T-cell (primary cell): ENCODE measurements at regions not wholly inside any gene's neighbourhood (a gene's known extent, or its start where the extent isn't known, plus 50 kb on each side); places are given as distances from the start of the nearest gene placed in this dataset.

Experiments
- ATAC-seq, 4 experiments: fragments of 200-7000 bp in 3 of 4; fragments of 150-1000 bp in 1 of 4; cut with Tn5 transposase; replicated peaks in 1 of 4; 1 replicate in 3 of 4; 2 replicates in 1 of 4; pipeline ENCODE4 v1.10.0; 2021; ENCODE audit warnings: moderate library complexity in 3 of 4, mild to moderate bottlenecking in 2 of 4, moderate number of reproducible peaks in 1 of 4
- CTCF ChIA-PET, 2 donors: fragments of 300-600 bp; sonication (Branson Sonifier 250); formaldehyde crosslinking; loops; one replicate each; lab custom pipeline; 2022; ENCODE audit warnings: antibody characterized with exemption in 2 of 2; lab: Charles Lee
- POLR2A ChIA-PET, 2 donors: fragments of 300-600 bp; sonication (Branson Sonifier 250); formaldehyde crosslinking; loops; one replicate each; lab custom pipeline; 2022; ENCODE audit warnings: antibody characterized with exemption in 2 of 2; lab: Charles Lee
- DNase-seq, 35 experiments: peaks; one replicate each; pipeline versions ENCODE4 v3.0.0 to v3.0.0-alpha.2; 2013 to 2023
- H3K27ac ChIP-seq: one replicate; pipeline ENCODE4 v1.5.1; 2013; ENCODE audit warnings: low read length
- H3K27me3 ChIP-seq, 2 experiments: replicated peaks in 1 of 2; 1 replicate in 1 of 2; 2 replicates in 1 of 2; pipeline versions ENCODE4 v1.6.1 to v1.7.0; 2013; ENCODE audit warnings: low read length in 1 of 2, mixed read lengths in 1 of 2; ENCODE audit not compliant: control insufficient read depth in 2 of 2, insufficient read depth in 2 of 2; ENCODE audit errors: extremely low read depth in 1 of 2
- H3K36me3 ChIP-seq, 2 donors: 1 replicate in 1 of 2; 2 replicates in 1 of 2; pipeline versions ENCODE4 v1.6.1 to v1.7.0; 2013; ENCODE audit warnings: low read length in 1 of 2; ENCODE audit not compliant: control insufficient read depth in 2 of 2, insufficient read depth in 1 of 2; ENCODE audit errors: extremely low read depth in 1 of 2
- H3K4me1 ChIP-seq, 2 experiments: 1 replicate in 1 of 2; 2 replicates in 1 of 2; pipeline versions ENCODE4 v1.6.1 to v1.7.0; 2013; ENCODE audit warnings: low read length in 2 of 2, mixed read lengths in 1 of 2; ENCODE audit not compliant: insufficient read depth in 2 of 2, control insufficient read depth in 1 of 2; ENCODE audit errors: extremely low read depth in 1 of 2
- H3K4me3 ChIP-seq, 2 donors: 1 replicate in 1 of 2; 2 replicates in 1 of 2; pipeline versions ENCODE4 v1.5.1 to v1.7.0; 2013; ENCODE audit warnings: mild to moderate bottlenecking in 2 of 2, low read length in 1 of 2, moderate library complexity in 1 of 2; ENCODE audit not compliant: control insufficient read depth in 1 of 2; ENCODE audit errors: extremely low read depth in 1 of 2
- H3K9me3 ChIP-seq: 2 replicates; pipeline ENCODE4 v1.7.0; 2013
- H3K27ac Mint-ChIP-seq, 2 donors: one replicate each; pipeline ENCODE4 v1.8.0; 2020 to 2021; ENCODE audit warnings: mild to moderate bottlenecking in 2 of 2, mixed read lengths in 2 of 2
- H3K27me3 Mint-ChIP-seq, 2 donors: one replicate each; pipeline ENCODE4 v1.8.0; 2021 to 2022; ENCODE audit warnings: mixed read lengths in 2 of 2
- H3K36me3 Mint-ChIP-seq: one replicate; pipeline ENCODE4 v1.8.0; 2021; ENCODE audit warnings: mixed read lengths
- H3K4me1 Mint-ChIP-seq, 3 donors: one replicate each; pipeline ENCODE4 v1.8.0; 2020 to 2022; ENCODE audit warnings: mixed read lengths in 3 of 3, mild to moderate bottlenecking in 1 of 3
- H3K4me3 Mint-ChIP-seq, 3 donors: one replicate each; pipeline ENCODE4 v1.8.0; 2020 to 2022; ENCODE audit warnings: mild to moderate bottlenecking in 3 of 3, mixed read lengths in 3 of 3, moderate library complexity in 3 of 3
- H3K9me3 Mint-ChIP-seq, 3 donors: one replicate each; pipeline ENCODE4 v1.8.0; 2020 to 2022; ENCODE audit warnings: mixed read lengths in 3 of 3
- WGBS: methylation state at CpG from one replicate; pipeline ENCODE4 v1.1.5; 2013; ENCODE audit warnings: missing lambda C conversion rate; ENCODE audit not compliant: insufficient coverage; 5-methylcytosine and 5-hydroxymethylcytosine counted together

- no peak for DNase-seq
- Mint-ChIP-seq H3K4me3 (no peak overlapping the region), H3K36me3 (no peaks in the 10 kb centered on the region), H3K4me1 (no peaks in the 10 kb centered on the region), H3K27me3 (no peaks in the 10 kb centered on the region), H3K9me3 (peaks cover 24 to 47% (median 26%) of the 10 kb centered on the region in 3 donors), H3K27ac (no peak overlapping the region)
- Histone ChIP-seq H3K36me3 (no peaks in the 10 kb centered on the region), H3K27me3 (no peaks in the 10 kb centered on the region), H3K4me1 (no peaks in the 10 kb centered on the region), H3K9me3 (no peaks in the 10 kb centered on the region), H3K4me3 (no peak overlapping the region), H3K27ac (no peak overlapping the region)
- 85% methylated on average over 3 of the region's 5 CpGs for WGBS
- ChIA-PET POLR2A (no interaction called here), CTCF (no interaction called here)
- no peak for ATAC-seq
Observed at GRCh38 chr16:6453742-6454141, 878.9 kb upstream of the RBFOX1 start.

GRCh38 chr16:6447021-6447790, 885.4 kb upstream of the RBFOX1 start:
- Mint-ChIP-seq H3K27me3 (no peaks in the 10 kb centered on the region), H3K4me3 (no peak overlapping the region), H3K27ac (no peak overlapping the region), H3K9me3 (peaks cover 14 to 33% (median 25%) of the 10 kb centered on the region in 3 donors), H3K4me1 (no peaks in the 10 kb centered on the region), H3K36me3 (no peaks in the 10 kb centered on the region)
- Histone ChIP-seq H3K27ac (no peak overlapping the region), H3K27me3 (no peaks in the 10 kb centered on the region), H3K36me3 (no peaks in the 10 kb centered on the region), H3K9me3 (no peaks in the 10 kb centered on the region), H3K4me3 (no peak overlapping the region), H3K4me1 (no peaks in the 10 kb centered on the region)
- ChIA-PET POLR2A (no interaction called here), CTCF (no interaction called here)
- WGBS: 94% methylated on average over 8 of the region's 17 CpGs
- no peak for ATAC-seq
- DNase-seq: no peak

- no peaks in the 10 kb centered on the region for H3K27me3 ChIP-seq
- H3K27ac ChIP-seq: no peak overlapping the region
- ChIA-PET POLR2A (no interaction called here), CTCF (no interaction called here)
- no CpG with 5 or more reads among the region's 1 CpG for WGBS
- Mint-ChIP-seq H3K9me3 (peaks cover 18 to 30% (median 18%) of the 10 kb centered on the region in 3 donors), H3K27me3 (no peaks in the 10 kb centered on the region), H3K27ac (no peak overlapping the region), H3K4me1 (no peaks in the 10 kb centered on the region), H3K36me3 (no peaks in the 10 kb centered on the region), H3K4me3 (no peak overlapping the region)
- H3K9me3 ChIP-seq: no peaks in the 10 kb centered on the region
- no peak overlapping the region for H3K4me3 ChIP-seq
- ATAC-seq (no peak), DNase-seq (no peak)
- H3K4me1 ChIP-seq: no peaks in the 10 kb centered on the region
- no peaks in the 10 kb centered on the region for H3K36me3 ChIP-seq
Observed at GRCh38 chr16:6446370-6446769, 886.3 kb upstream of the RBFOX1 start.

GRCh38 chr16:6439129-6439528, 893.5 kb upstream of the RBFOX1 start:
- ChIA-PET CTCF (no interaction called here), POLR2A (no interaction called here)
- H3K4me3 ChIP-seq: no peak overlapping the region
- H3K9me3 ChIP-seq: no peaks in the 10 kb centered on the region
- ATAC-seq (no peak), DNase-seq (no peak)
- peaks cover 19 to 27% (median 27%) of the 10 kb centered on the region in 3 donors for H3K9me3 Mint-ChIP-seq
- H3K27ac ChIP-seq: no peak overlapping the region
- WGBS: 74% methylated on average over 2 of the region's 6 CpGs
- no peaks in the 10 kb centered on the region for H3K36me3 ChIP-seq
- no peaks in the 10 kb centered on the region for H3K4me1 Mint-ChIP-seq
- H3K4me3 Mint-ChIP-seq: no peak overlapping the region
- no peaks in the 10 kb centered on the region for H3K36me3 Mint-ChIP-seq
- no peaks in the 10 kb centered on the region for H3K4me1 ChIP-seq
- no peak overlapping the region for H3K27ac Mint-ChIP-seq
- no peaks in the 10 kb centered on the region for H3K27me3 Mint-ChIP-seq
- no peaks in the 10 kb centered on the region for H3K27me3 ChIP-seq

GRCh38 chr16:6428861-6429260, 903.8 kb upstream of the RBFOX1 start:
- ChIA-PET POLR2A (no interaction called here), CTCF (no interaction called here)
- no peaks in the 10 kb centered on the region for H3K36me3 ChIP-seq
- no peak for DNase-seq
- H3K27ac ChIP-seq: no peak overlapping the region
- H3K4me1 Mint-ChIP-seq: no peaks in the 10 kb centered on the region
- no peaks in the 10 kb centered on the region for H3K36me3 Mint-ChIP-seq
- no peaks in the 10 kb centered on the region for H3K9me3 ChIP-seq
- no peak overlapping the region for H3K4me3 Mint-ChIP-seq
- H3K4me3 ChIP-seq: no peak overlapping the region
- H3K27ac Mint-ChIP-seq: no peak overlapping the region
- H3K27me3 ChIP-seq: no peaks in the 10 kb centered on the region
- H3K27me3 Mint-ChIP-seq: no peaks in the 10 kb centered on the region
- H3K9me3 Mint-ChIP-seq: peaks cover 9 to 33% (median 16%) of the 10 kb centered on the region in 3 donors
- no peaks in the 10 kb centered on the region for H3K4me1 ChIP-seq
- ATAC-seq: no peak
- 87% methylated on average over 5 of the region's 8 CpGs for WGBS

GRCh38 chr16:6427621-6428020, 905.0 kb upstream of the RBFOX1 start:
- no peak for DNase-seq
- no peaks in the 10 kb centered on the region for H3K27me3 Mint-ChIP-seq
- WGBS: no CpG with 5 or more reads among the region's 3 CpGs
- Histone ChIP-seq H3K9me3 (no peaks in the 10 kb centered on the region), H3K4me3 (no peak overlapping the region), H3K27ac (no peak overlapping the region), H3K4me1 (no peaks in the 10 kb centered on the region), H3K36me3 (no peaks in the 10 kb centered on the region), H3K27me3 (no peaks in the 10 kb centered on the region)
- no peak overlapping the region for H3K27ac Mint-ChIP-seq
- no peaks in the 10 kb centered on the region for H3K36me3 Mint-ChIP-seq
- H3K4me1 Mint-ChIP-seq: no peaks in the 10 kb centered on the region
- ChIA-PET POLR2A (no interaction called here), CTCF (no interaction called here)
- ATAC-seq: no peak
- H3K4me3 Mint-ChIP-seq: no peak overlapping the region
- H3K9me3 Mint-ChIP-seq: peaks cover 9 to 33% (median 14%) of the 10 kb centered on the region in 3 donors
